RPMI7951 (cell line): ENCODE measurements at regions not wholly inside any gene's neighbourhood (a gene's known extent, or its start where the extent isn't known, plus 50 kb on each side); places are given as distances from the start of the nearest gene placed in this dataset.

Experiments used
- DNase-seq: peaks from one replicate; pipeline ENCODE4 v3.0.0-alpha.2; 2012; ENCODE audit warnings: low read depth

- peak; percentile 84 for DNase-seq
These were observed 474.6 kb downstream of the EPHA4 start for GRCh38 chr2:221097568-221097915.

GRCh38 chr2:221097949-221098348, 474.2 kb downstream of the EPHA4 start:
- no peak for DNase-seq

GRCh38 chr2:221100467-221101089, 471.5 kb downstream of the EPHA4 start:
- no peak for DNase-seq

- DNase-seq: peak; percentile 51
These were observed 469.0 kb downstream of the EPHA4 start for GRCh38 chr2:221102896-221103688.

GRCh38 chr2:221103930-221104329, 468.2 kb downstream of the EPHA4 start:
- peak; percentile 42 for DNase-seq

GRCh38 chr2:221104361-221104811, 467.7 kb downstream of the EPHA4 start:
- DNase-seq: peak; percentile 83

GRCh38 chr2:221106241-221106640, 465.9 kb downstream of the EPHA4 start:
- DNase-seq: no peak

GRCh38 chr2:221107424-221107823, 464.7 kb downstream of the EPHA4 start:
- DNase-seq: no peak

- DNase-seq: no peak
These were observed 462.6 kb downstream of the EPHA4 start for GRCh38 chr2:221109552-221109951.

GRCh38 chr2:221111739-221112138, 460.4 kb downstream of the EPHA4 start:
- no peak for DNase-seq

- no peak for DNase-seq
These were observed 459.4 kb downstream of the EPHA4 start for GRCh38 chr2:221112744-221113143.

- DNase-seq: no peak
These were observed 456.2 kb downstream of the EPHA4 start for GRCh38 chr2:221115944-221116343.

GRCh38 chr2:221120643-221121042, 451.5 kb downstream of the EPHA4 start:
- DNase-seq: no peak

- DNase-seq: no peak
These were observed 448.7 kb downstream of the EPHA4 start for GRCh38 chr2:221123396-221123795.

- peak; percentile 39 for DNase-seq
These were observed 447.4 kb downstream of the EPHA4 start for GRCh38 chr2:221124532-221125240.

GRCh38 chr2:221125691-221126090, 446.4 kb downstream of the EPHA4 start:
- DNase-seq: no peak

- no peak for DNase-seq
These were observed 442.4 kb downstream of the EPHA4 start for GRCh38 chr2:221129657-221130056.

- DNase-seq: no peak
These were observed 441.7 kb downstream of the EPHA4 start for GRCh38 chr2:221130431-221130830.

GRCh38 chr2:221133941-221134340, 438.2 kb downstream of the EPHA4 start:
- DNase-seq: no peak

- no peak for DNase-seq
These were observed 437.4 kb downstream of the EPHA4 start for GRCh38 chr2:221134718-221135117.

GRCh38 chr2:221135699-221136098, 436.4 kb downstream of the EPHA4 start:
- DNase-seq: no peak

- no peak for DNase-seq
These were observed 434.7 kb downstream of the EPHA4 start for GRCh38 chr2:221137385-221137784.

- DNase-seq: no peak
These were observed 429.8 kb downstream of the EPHA4 start for GRCh38 chr2:221142341-221142740.
